Colonic mucosa (tissue), 4 donors: ENCODE measurements at regions not wholly inside any gene's neighbourhood (a gene's known extent, or its start where the extent isn't known, plus 50 kb on each side); places are given as distances from the start of the nearest gene placed in this dataset.

Source experiments
- DNase-seq: peaks from one replicate; pipeline ENCODE4 v3.0.0-alpha.2; 2020
- H3K27ac ChIP-seq: fragments of 200-600 bp; one replicate; pipeline ENCODE4 v1.8.0; 2021
- H3K27me3 ChIP-seq: fragments of 200-600 bp; one replicate; pipeline ENCODE4 v1.8.0; 2021
- H3K36me3 ChIP-seq: fragments of 200-600 bp; one replicate; pipeline ENCODE4 v1.8.0; 2021
- H3K4me1 ChIP-seq: fragments of 200-600 bp; one replicate; pipeline ENCODE4 v1.8.0; 2021; ENCODE audit warnings: mild to moderate bottlenecking
- H3K4me3 ChIP-seq: fragments of 200-600 bp; one replicate; pipeline ENCODE4 v1.8.0; 2021
- H3K9ac ChIP-seq, 2 donors: one replicate each; pipeline ENCODE4 v1.7.0; 2013; ENCODE audit warnings: control low read depth in 2 of 2, low read depth in 2 of 2, low read length in 2 of 2
- H3K9me3 ChIP-seq: fragments of 200-600 bp; one replicate; pipeline ENCODE4 v1.8.0; 2021
- intact Hi-C: fragments of 100-400 bp; cut with DNase I; formaldehyde crosslinking; loops from one replicate; pipeline ENCODE4 v1.14.1; 2022
- TF ChIP-seq, protein P1 (sequence below): fragments of 200-600 bp; IDR thresholded peaks from one replicate; pipeline ENCODE4 v1.8.0; 2022; ENCODE audit warnings: antibody characterized with exemption, mild to moderate bottlenecking
- donor health status: healthy.
- donor health status: DM: no; HTN: no; CAD: no.
- donor health status: DM: no; HTN: no; CAD: no.

DNA sequence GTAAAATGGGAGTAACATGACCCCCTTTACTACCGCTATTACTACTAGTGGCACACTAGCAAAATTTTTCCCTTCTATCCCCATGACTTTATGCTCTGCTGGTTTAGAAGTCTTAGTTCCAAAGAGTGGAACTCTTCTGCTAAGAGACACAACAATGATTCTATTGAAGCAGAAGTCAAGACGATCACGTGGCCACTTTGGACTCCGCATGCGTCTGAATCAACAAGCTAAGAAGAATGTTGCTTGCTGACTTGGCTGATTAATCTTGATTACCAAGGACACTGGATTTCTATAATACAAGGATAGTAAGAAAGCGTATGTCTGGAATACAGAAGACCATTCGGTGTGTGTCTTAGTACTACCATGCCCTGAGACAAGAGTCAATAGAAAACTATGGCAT is 244.7 kb upstream of the BTBD3 start:
- intact Hi-C loops = loop anchor here (10.0 kb wide), 2 partner anchors 332 to 542 kb away; no protein-coding TSS in a partner anchor
- no peaks in the 10 kb centered on the region for H3K9me3 ChIP-seq
- DNase-seq = no peak
- H3K4me3 ChIP-seq = no peak overlapping the region
- no peak overlapping the region for H3K27ac ChIP-seq
- no peaks in the 10 kb centered on the region for H3K27me3 ChIP-seq
- no peaks in the 10 kb centered on the region for H3K4me1 ChIP-seq
- no peaks in the 10 kb centered on the region for H3K36me3 ChIP-seq
- no peak overlapping the region for H3K9ac ChIP-seq
- TF ChIP-seq, protein P1, sequence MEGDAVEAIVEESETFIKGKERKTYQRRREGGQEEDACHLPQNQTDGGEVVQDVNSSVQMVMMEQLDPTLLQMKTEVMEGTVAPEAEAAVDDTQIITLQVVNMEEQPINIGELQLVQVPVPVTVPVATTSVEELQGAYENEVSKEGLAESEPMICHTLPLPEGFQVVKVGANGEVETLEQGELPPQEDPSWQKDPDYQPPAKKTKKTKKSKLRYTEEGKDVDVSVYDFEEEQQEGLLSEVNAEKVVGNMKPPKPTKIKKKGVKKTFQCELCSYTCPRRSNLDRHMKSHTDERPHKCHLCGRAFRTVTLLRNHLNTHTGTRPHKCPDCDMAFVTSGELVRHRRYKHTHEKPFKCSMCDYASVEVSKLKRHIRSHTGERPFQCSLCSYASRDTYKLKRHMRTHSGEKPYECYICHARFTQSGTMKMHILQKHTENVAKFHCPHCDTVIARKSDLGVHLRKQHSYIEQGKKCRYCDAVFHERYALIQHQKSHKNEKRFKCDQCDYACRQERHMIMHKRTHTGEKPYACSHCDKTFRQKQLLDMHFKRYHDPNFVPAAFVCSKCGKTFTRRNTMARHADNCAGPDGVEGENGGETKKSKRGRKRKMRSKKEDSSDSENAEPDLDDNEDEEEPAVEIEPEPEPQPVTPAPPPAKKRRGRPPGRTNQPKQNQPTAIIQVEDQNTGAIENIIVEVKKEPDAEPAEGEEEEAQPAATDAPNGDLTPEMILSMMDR = no peak

DNA sequence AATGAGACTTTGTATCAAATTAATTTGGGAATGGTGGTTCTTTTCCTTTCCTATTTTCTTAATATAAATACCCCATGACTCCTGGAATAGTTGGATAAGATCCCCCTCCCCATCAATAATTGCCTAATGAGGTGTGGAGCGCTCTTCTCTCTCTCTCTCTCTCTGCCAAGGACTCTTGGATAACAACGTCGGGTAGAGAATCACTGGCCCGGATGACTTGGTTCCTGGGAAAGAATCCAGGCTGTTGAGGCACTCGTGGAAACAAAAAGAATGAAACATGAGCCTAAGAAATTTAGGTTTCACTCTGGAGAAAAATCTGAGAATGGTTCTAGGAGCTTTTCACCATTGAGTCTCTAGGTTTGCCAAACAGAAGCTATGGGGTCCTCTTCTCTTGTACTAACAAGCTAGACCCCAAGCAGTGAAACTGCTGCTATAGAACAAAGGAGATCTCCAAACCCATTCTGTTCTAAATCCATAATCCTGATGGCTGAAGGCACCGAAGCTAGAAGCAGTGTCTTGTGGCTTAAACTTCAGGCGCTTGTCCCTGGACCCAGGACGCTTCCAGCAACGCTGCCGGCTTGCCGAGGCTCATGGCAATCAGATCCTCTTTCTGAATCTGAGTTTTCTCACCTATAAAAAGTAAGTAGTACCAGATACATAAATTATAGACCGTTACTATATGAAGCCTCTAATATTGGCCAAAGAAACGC is 241.6 kb upstream of the BTBD3 start:
- DNase-seq = no peak
- TF ChIP-seq, protein P1 = no peak
- intact Hi-C loops = loop anchor here (10.0 kb wide), 2 partner anchors 329 to 539 kb away; no protein-coding TSS in a partner anchor
- Histone ChIP-seq H3K27ac (no peak overlapping the region), H3K9me3 (no peaks in the 10 kb centered on the region), H3K9ac (no peak overlapping the region), H3K36me3 (no peaks in the 10 kb centered on the region), H3K27me3 (no peaks in the 10 kb centered on the region), H3K4me1 (no peaks in the 10 kb centered on the region), H3K4me3 (no peak overlapping the region)

DNA sequence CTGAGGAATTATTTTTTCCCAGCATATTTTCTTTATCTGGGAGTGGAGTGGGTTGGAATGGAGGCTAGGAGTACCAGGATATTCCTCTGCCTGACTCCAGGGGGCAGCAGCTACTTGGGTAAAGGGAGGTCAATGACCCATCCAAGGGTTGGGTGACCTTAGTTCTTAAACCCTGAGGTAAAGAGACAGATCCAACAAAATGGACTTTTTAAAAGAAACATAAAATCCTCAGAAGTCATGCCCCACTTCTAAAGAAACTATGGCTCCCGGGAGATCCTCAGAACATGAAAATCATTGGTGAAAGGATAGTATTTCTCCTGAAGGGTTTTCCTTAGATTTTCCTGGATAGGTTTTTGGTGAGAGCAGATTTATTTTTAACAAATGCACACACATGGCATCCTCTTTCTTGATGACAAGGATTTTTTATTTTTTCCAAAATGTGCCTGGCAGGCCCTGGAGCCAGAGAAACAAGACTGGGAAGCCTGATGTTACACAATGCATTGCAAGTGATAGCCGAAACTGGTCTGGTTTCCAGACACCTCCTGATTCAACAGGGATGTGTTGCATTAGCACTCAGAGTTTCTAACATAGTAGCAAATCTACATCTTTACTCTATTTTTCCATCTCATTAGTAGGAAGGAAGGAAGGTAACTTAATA is 240.9 kb upstream of the BTBD3 start:
- no peak overlapping the region for H3K9ac ChIP-seq
- intact Hi-C loops = loop anchor here (10.0 kb wide), 2 partner anchors 328 to 538 kb away; no protein-coding TSS in a partner anchor
- no peaks in the 10 kb centered on the region for H3K9me3 ChIP-seq
- H3K4me1 ChIP-seq = no peaks in the 10 kb centered on the region
- H3K4me3 ChIP-seq = no peak overlapping the region
- H3K27ac ChIP-seq = no peak overlapping the region
- H3K36me3 ChIP-seq = no peaks in the 10 kb centered on the region
- H3K27me3 ChIP-seq = no peaks in the 10 kb centered on the region
- TF ChIP-seq, protein P1 = peak; percentile 73
- peak; percentile 50 for DNase-seq

- H3K4me3 ChIP-seq = no peak overlapping the region
- H3K9me3 ChIP-seq = no peaks in the 10 kb centered on the region
- no peaks in the 10 kb centered on the region for H3K27me3 ChIP-seq
- no peak overlapping the region for H3K9ac ChIP-seq
- H3K4me1 ChIP-seq = no peaks in the 10 kb centered on the region
- TF ChIP-seq, protein P1 = no peak
- DNase-seq = no peak
- H3K27ac ChIP-seq = no peak overlapping the region
- intact Hi-C loops = loop anchor here (10.0 kb wide), 2 partner anchors 327 to 537 kb away; no protein-coding TSS in a partner anchor
- no peaks in the 10 kb centered on the region for H3K36me3 ChIP-seq
Measured at GRCh38 chr20:11677428-11677827, 240.3 kb upstream of the BTBD3 start.

GRCh38 chr20:11677836-11678235 is 239.9 kb upstream of the BTBD3 start:
- H3K27me3 ChIP-seq = no peaks in the 10 kb centered on the region
- H3K9ac ChIP-seq = no peak overlapping the region
- intact Hi-C loops = loop anchor here (10.0 kb wide), 2 partner anchors 327 to 537 kb away; no protein-coding TSS in a partner anchor

More at GRCh38 chr20:11677836-11678235, 239.9 kb upstream of the BTBD3 start:
- H3K4me1 ChIP-seq = no peaks in the 10 kb centered on the region
- no peak overlapping the region for H3K27ac ChIP-seq
- no peaks in the 10 kb centered on the region for H3K9me3 ChIP-seq
- TF ChIP-seq, protein P1 = no peak
- no peak overlapping the region for H3K4me3 ChIP-seq
- DNase-seq = no peak
- H3K36me3 ChIP-seq = no peaks in the 10 kb centered on the region
